Esophagus squamous epithelium (tissue), 4 donors: ENCODE measurements at regions not wholly inside any gene's neighbourhood (a gene's known extent, or its start where the extent isn't known, plus 50 kb on each side); places are given as distances from the start of the nearest gene placed in this dataset.

Source experiments
- POLR2A ChIP-seq, 4 donors: fragments of 450-650 bp; IDR thresholded peaks; one replicate each; pipeline ENCODE4 v1.6.1; 2017; ENCODE audit warnings: antibody characterized with exemption in 4 of 4, mild to moderate bottlenecking in 4 of 4, moderate library complexity in 3 of 4
- TF ChIP-seq, protein P1 (sequence below), 6 experiments: fragments of 450-650 bp in 4 of 6; fragments of 200-600 bp in 2 of 6; sonication (generic) in 2 of 6; IDR thresholded peaks; one replicate each; pipeline ENCODE4 v1.5.1; 2016 to 2019; ENCODE audit warnings: antibody characterized with exemption in 6 of 6, mild to moderate bottlenecking in 4 of 6, moderate library complexity in 4 of 6

DNA sequence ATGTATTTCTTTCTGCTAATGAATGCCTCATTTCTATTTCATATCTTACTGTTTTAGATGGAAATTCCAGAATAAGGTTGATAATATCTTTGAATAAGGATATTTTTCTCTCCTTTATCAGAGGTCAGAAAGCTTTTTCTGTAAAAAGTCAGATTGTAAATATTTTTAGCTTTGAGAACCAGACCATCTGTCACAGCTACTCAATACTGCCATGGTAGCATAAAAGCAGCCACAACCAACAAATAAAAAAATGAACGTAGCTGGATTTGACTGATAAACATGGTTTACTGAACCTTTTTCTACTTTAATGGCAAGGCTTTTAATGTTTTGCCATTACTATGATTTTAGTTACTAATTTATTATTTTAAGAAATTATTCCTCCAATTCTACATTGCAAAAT lies 217.4 kb upstream of the COX10 start:
- TF ChIP-seq, protein P1, sequence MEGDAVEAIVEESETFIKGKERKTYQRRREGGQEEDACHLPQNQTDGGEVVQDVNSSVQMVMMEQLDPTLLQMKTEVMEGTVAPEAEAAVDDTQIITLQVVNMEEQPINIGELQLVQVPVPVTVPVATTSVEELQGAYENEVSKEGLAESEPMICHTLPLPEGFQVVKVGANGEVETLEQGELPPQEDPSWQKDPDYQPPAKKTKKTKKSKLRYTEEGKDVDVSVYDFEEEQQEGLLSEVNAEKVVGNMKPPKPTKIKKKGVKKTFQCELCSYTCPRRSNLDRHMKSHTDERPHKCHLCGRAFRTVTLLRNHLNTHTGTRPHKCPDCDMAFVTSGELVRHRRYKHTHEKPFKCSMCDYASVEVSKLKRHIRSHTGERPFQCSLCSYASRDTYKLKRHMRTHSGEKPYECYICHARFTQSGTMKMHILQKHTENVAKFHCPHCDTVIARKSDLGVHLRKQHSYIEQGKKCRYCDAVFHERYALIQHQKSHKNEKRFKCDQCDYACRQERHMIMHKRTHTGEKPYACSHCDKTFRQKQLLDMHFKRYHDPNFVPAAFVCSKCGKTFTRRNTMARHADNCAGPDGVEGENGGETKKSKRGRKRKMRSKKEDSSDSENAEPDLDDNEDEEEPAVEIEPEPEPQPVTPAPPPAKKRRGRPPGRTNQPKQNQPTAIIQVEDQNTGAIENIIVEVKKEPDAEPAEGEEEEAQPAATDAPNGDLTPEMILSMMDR (IDR thresholded peaks at IDR 0.05), result no peak
- TF ChIP-seq POLR2A (IDR thresholded peaks at IDR 0.05), result no peak
